Right ventricle myocardium inferior (tissue), 1 donor: ENCODE measurements at regions not wholly inside any gene's neighbourhood (a gene's known extent, or its start where the extent isn't known, plus 50 kb on each side); places are given as distances from the start of the nearest gene placed in this dataset.
"Not testable (repeated sequence)": the region's sequence is repeated elsewhere in the genome, so short reads cannot be mapped to it uniquely, and the experiment has no call there.

Experiments
- ATAC-seq: fragments of 200-7000 bp; cut with Tn5 transposase; one replicate; pipeline ENCODE4 v1.9.1; 2020; ENCODE audit warnings: mild to moderate bottlenecking, moderate library complexity
- DNase-seq: peaks from one replicate; pipeline ENCODE4 v3.0.0; 2021; ENCODE audit errors: missing footprints
- intact Hi-C: fragments of 100-400 bp; cut with DNase I; formaldehyde crosslinking; loops from one replicate; pipeline ENCODE4 v1.11.0; 2022
- donor health status: DM: no; HTN: yes; CAD: no; lungs with severe emphysema.

- DNase-seq, ATAC-seq: not testable (repeated sequence)
Measured at GRCh38 chr7:37584651-37585463, 98.7 kb upstream of the GPR141 start.

GRCh38 chr7:37590824-37591223 lies 92.7 kb upstream of the GPR141 start:
- intact Hi-C loops: no loop called here
- no peak for ATAC-seq
- DNase-seq: no peak

More at GRCh38 chr7:37584651-37585463, 98.7 kb upstream of the GPR141 start:
- intact Hi-C loops: not testable (repeated sequence)

- DNase-seq: no peak
- intact Hi-C loops: no loop called here
- no peak for ATAC-seq
Measured at GRCh38 chr7:37592366-37592765, 91.2 kb upstream of the GPR141 start.

- ATAC-seq (no peak), DNase-seq (no peak)
- intact Hi-C loops: no loop called here
Measured at GRCh38 chr7:37594602-37595001, 89.0 kb upstream of the GPR141 start.

GRCh38 chr7:37598824-37599223 lies 84.7 kb upstream of the GPR141 start:
- intact Hi-C loops: no loop called here
- no peak for ATAC-seq

GRCh38 chr7:37601321-37601720 lies 82.2 kb upstream of the GPR141 start:
- intact Hi-C loops: no loop called here
- DNase-seq (no peak), ATAC-seq (no peak)

More at GRCh38 chr7:37598824-37599223, 84.7 kb upstream of the GPR141 start:
- no peak for DNase-seq

- DNase-seq (no peak), ATAC-seq (no peak)
- intact Hi-C loops: no loop called here
Measured at GRCh38 chr7:37604078-37604477, 79.5 kb upstream of the GPR141 start.

GRCh38 chr7:37617406-37617805 lies 66.2 kb upstream of the GPR141 start:
- ATAC-seq, DNase-seq, intact Hi-C loops: not testable (repeated sequence)

- no peak for ATAC-seq
- intact Hi-C loops: no loop called here
Measured at GRCh38 chr7:37633048-37633447, 50.5 kb upstream of the GPR141 start.

More at GRCh38 chr7:37633048-37633447, 50.5 kb upstream of the GPR141 start:
- DNase-seq: no peak
